CD4-positive, alpha-beta T cell treated with Interleukin-15 for 4 hours (primary cell): ENCODE measurements at regions not wholly inside any gene's neighbourhood (a gene's known extent, or its start where the extent isn't known, plus 50 kb on each side); places are given as distances from the start of the nearest gene placed in this dataset.

Source experiments
- DNase-seq: peaks from one replicate; pipeline ENCODE4 v3.0.0-alpha.2; 2020; ENCODE audit warnings: low spot score

DNA sequence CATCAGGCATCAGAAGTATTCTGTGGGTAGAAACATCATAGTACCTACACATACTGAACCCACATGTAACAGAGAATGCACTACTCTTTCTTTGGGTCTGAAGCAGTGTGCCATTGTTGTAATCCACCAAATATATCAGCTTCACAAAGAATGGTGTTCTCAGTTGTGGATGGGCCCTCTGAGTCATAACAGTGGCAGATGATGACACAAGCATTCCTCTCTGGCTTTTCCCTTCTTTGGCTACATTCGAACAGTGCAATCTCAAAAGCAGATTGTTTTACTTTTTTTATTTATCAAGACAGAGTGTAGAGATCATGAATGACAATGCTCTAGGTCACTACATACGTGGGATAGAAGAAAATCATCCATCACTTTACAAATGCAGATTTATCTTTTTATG lies 247.2 kb upstream of the EPHA5 start:
- no peak for DNase-seq

DNA sequence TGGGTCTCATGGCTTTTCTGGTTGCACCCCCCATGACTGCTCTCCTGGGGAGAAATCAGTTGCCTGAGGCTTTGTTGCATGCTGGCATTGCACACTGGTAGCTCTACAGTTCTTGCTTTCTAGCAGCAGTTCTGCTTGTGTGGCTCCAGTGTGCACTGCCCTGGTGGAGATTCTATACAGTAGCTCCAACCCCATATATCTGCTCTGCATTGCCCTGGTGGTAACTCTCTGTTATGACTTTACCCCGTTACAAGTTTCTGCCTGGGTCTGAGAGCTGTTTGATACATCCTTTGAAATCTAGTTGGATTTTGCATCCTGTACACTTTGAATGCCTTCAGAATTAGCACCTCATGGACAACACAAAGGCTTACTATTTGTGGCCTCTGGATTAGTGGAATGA lies 241.4 kb upstream of the EPHA5 start:
- no peak for DNase-seq

DNA sequence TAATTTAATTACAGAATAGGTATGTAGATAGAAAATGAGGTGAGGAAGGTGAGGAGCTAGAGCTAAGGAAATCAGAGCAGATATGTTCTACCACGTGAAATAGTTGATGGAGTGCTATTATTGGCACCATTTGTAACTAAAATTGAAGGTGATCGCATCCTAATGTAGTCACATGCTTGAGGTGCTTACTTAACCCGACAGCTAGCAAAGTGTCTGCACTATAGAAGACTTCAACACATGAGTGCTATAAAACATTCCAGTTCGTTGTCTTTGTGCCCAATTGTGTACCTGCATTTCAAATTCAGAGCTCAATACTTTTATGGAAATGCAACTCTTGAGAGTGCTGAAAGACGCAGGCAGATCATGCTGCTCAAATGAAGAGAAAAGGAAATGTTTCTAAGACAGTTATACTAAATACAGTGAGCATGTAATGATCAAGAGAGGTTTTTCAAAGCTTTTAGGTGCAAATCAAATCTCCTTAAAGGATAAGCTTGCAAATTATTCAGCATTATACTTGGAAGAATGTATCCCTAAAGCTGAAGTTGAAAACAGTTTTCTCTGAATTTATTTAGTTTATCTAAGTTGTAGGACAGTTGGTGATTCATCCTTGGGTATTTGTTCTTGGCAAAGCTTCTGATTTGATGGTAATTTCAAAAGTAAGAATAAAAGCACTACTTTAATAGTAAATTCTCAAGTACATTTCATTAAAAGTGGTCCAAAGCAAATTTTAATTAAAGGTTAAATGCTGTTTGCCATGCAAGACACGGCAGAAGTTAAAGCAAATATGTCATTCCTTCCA lies 223.9 kb upstream of the EPHA5 start:
- no peak for DNase-seq

DNA sequence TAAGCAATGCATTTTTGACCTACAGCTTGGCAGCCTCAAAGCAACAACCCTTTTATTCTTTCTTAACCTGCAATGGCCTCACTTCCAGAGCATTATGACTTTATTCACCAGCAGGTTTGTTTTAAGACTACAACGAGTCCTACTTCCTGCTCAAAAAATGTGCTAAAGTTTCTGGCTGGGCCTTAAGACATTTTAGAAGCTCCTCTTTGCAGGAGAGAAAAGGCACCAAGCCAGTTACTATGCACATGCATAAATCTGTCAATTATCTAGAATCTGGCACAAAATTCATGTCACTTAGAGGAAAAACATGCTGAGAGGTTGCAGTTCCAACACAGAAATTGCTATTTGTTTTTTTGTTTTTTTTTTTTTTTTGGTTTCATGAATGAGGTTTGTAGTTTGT lies 223.0 kb upstream of the EPHA5 start:
- no peak for DNase-seq

DNA sequence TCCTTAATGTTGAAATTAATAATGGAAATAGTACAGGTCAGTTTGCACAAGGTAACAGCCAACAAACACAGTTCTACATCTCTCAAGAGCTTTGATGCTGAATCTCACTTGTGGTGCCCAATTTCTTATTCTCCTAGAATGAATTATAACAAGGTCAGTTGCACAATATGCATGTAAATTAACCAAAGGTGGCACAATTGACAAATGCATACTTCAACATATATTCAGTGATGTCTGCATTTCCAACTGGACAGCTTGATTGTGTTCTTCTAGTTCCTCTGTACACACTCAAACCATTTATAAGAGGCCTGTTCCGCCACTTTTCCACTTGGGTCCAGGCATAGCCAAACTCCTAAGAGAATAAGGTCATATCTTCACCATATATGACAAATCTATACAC lies 210.3 kb upstream of the EPHA5 start:
- DNase-seq: no peak

DNA sequence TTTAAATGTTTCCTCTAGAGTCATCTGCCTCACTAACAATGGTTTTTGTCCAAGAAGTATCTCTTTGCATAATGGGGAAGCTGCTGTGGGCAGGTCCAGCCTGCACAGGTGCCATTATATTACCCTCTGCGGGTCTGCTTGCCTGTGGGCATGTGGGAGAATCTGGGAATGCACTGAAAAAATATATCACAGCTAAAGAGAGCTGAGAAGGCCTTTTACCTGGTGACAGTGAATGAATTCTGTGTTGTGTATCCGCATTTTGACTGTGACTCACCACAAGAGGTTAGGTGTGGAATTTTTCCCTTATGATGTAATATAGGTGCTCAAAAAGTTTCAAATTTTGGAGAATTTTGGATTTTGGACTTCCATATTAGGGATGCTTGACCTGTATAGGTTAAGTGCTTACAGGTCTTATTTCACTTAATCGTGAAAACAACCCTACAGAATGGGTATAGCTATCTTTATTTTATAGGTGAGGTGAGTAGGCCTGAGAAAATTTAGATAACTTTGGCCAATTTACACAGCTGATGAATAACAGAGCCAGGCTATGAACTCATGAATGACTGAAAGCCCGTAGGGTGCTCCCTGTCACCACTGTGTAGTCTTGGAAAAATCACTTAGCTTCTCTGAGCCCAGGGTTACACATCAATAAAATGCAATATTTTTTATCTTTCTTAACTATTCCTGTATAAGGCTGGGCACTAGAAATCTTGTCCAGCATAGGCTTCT lies 198.0 kb upstream of the EPHA5 start:
- DNase-seq: no peak

DNA sequence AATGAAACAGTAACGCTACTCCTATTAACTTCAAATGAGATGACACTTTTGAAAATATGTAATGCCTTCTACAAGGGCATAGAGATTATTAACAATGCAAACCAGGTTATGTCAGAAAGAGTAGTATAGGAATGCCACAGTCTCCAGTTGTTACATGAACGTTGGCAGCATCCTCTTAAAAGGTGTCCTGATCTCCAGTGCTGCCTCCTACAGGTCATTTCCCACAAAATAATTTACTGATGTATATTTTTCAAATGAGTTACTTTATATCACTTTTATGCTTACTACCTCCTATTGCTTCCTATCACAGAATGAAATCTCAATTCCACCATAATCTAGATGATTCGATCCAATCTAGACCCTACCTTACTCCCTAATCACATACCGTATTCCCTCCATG lies 195.2 kb upstream of the EPHA5 start:
- no peak for DNase-seq

DNA sequence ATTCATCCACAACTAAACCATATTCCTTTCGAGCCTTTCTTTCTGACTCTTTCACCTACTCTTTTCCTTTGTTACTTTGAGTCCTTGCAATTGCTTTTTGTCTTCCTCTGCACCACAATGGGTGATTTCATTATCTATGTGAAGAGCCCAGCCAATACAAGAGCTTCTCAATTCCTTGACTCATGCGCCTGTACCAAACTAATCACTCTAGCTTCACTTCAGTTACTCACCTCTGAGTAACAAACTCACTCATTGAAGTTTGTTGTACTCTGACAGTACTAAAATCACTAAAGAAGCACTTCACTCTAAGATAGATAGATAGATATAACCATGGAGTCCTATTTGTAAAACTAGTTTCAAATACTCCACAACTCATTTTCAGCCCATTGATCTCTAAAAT lies 191.7 kb upstream of the EPHA5 start:
- no peak for DNase-seq

DNA sequence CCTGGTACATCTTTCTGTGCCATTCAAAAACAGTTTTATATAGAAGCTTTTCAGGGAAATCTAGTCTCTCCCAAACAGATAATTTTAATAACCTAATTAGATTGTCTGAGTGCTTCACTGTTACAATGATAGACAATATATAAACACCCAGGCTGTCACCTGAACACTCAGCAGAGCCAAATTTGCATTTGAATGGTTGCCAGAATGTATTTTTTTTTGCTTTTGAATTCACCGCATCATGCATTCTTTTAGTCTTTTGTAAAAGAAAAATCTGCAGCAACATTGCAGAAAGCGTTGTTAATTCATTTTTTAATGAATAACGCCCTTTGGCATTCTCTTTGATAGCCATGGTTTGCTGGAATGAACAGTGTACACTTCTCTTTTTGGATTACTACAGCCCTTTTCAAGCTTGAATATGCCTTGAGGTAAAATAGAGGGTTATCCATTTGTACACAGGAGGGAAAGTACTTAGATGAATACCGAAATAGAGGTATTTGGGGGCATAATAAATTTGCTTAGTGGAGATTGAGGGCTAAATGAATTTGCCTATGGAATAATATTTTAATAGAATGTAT lies 175.0 kb upstream of the EPHA5 start:
- no peak for DNase-seq

DNA sequence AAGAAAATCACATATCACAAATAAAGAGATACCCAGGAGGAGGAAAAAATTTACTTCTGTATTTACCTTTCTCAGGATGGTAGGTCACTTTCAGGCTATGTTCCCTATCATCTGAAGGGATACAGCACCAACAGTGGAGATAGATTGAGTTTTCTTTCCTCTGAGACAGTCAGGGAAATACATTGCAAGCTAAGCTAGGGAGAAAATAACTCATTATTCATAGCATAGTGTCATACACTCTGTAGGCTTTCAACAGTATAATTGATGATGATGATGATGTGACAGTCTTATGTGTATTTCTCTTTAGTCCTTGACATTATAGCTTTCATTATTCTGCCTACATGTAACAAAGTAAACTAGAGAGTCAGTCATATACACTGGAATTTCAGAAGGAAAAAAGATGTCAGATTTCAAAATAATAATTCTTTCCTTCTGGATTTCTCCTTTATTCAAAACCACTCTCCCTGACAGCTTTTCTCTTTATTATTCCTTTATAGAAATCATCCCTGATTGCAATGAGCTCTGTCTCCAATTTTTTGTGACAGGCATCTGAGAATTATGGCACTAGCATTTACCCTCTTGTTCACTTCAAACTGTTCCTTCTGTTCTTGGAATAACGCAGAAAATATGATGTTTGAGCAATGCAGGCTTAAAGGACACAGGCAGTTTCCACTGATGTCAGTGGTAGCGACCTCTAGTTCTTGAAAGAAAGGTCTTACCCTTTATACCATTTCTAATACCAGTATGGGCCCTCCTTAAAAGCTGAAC lies 169.1 kb upstream of the EPHA5 start:
- no peak for DNase-seq

DNA sequence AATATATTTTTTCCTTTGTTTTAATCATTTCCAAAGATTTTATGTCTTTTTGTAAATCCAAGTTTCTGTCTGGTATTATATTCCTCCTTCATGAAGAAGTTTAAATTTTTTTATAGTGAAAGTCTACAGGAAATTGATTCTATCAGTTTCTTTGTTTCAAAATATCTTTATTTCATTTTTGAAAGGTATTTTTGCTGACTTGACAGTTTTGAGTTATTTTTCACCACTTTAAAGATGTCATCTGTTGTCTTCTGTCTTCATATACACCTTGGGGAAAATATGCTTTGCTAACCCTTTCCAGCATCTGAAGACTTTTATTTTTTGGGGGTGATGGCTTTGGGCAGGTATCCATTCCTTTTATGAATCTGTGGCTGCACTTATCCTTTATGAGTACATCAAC lies 164.4 kb upstream of the EPHA5 start:
- no peak for DNase-seq

DNA sequence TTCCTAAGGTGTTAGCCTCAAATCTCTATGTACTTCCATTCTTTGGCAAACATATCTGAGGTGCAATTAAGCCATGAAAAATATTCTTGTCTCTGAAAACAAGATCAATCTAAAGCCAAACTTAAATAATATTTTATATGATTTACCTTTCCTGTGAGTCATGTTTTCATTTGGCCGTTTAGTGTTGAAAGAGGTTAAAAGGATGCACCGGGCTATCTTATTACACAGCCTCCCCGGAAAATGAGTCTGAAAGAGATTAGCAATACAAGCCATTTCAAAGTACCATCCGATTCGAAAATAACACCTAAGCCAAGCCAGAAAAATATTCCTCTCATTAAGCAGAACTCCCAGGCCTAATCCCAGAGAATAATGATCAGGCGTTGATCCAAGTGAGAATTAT lies 161.5 kb upstream of the EPHA5 start:
- DNase-seq: no peak

DNA sequence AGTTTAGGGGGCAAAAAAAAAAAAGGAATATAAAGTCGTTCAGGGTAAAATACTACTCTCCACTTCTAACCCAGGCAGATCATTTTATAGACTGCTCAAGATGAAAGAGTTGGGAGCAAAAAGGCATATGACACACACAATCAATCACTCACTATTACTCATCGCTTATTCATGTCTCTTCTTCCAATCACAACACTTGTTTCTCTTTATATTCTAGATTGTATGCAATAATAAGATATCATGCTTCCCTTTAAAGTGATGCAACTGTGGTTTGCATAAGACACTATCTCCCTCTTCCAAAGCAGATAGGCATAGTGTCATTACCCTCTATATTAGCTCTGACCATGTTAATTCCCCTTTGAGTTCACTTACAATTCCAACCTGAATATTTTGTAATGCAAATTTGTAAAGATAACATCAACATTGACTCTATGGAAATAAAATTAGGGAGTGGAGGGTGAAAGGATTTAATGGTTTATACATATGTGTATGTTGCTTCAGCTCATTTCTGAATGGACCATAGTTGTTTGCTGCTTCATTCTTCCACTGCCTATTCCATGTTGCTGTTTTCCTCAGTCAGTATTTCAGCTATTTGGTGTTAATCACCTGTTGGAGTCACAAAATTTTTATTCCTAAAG lies 154.9 kb upstream of the EPHA5 start:
- no peak for DNase-seq

DNA sequence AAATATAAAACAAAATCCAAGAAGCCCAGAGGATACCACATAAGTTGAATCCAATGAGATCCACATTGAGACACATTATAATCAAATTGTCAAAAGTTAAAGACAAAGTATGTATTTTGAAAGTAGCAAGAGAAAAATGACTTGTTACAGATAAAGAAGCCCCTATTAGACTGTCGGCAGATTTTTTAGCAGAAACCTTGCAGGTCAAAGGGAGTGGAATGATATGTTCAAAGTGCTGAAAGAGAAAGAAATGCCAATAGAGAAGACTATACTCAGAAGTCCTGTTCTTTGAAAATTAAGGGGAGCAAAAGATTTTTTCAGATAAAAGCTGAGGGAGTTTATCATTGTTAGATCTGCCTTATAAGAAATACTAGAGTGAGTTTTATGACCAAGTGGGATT lies 148.9 kb upstream of the EPHA5 start:
- DNase-seq: no peak

DNA sequence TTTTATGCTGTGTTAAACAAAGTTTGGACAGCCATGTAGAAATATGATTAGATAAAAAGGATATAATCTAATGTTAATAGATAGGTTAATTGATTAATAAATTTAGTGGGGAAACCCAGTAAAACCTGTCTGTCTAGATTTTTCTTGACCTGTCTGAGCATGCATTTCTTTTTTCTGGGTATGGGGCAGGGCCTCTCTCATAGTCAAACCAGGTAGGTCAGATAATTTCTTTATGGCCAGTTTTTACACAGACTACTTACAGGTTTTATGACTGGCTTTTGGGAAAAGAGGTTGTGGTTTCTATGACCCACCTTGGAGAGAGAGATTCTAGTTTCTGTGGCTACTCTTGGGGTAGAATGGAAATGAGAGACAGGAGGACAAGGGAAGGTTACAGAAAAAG lies 135.6 kb upstream of the EPHA5 start:
- no peak for DNase-seq

DNA sequence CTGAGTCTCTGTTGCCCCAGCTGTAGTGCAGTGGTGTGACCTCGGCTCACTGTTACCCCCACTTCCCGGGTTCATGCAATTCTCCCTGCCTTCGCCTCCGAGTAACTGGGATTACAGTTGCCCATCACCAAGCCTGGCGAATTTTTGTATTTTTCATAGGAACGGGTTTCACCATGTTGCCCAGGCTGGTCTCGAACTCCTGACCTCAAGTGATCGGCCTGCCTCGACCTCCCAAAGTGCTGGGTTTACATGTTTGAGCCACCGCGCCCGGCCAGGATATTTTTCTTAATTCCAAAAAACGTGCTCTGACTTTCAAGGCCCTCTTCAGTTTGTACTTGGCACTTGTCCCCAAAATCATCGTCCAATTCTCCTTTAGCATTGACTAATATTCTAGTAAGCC lies 129.2 kb upstream of the EPHA5 start:
- no peak for DNase-seq

DNA sequence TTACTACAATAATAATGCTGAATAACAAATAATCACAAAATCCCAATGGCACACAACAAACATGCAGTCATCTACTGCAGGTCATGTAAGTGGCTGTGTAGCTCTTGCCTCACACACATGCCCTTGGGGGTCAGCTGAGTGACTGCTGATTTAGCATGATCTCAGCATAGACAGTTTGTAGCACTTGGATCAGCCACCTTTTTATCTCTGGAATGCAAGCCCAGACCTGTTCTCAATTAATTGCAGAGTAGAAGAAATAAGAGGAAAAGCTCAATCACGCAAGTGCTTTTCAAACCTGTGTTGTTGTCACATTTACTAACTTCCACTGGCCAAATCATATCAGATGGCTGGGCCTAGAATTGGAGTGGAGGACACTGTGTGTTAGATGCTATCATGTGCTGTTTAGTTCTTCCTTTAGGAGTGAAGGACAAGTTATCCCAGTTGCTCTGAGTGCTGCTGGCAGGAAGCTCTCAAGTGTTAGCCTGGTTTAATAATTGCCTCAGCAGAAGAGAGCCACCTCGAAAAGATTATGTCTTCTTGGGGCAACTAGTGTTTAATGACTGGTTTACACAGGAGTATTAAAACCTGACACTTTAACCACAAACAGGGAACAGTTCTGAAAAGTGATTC lies 128.3 kb upstream of the EPHA5 start:
- no peak for DNase-seq

DNA sequence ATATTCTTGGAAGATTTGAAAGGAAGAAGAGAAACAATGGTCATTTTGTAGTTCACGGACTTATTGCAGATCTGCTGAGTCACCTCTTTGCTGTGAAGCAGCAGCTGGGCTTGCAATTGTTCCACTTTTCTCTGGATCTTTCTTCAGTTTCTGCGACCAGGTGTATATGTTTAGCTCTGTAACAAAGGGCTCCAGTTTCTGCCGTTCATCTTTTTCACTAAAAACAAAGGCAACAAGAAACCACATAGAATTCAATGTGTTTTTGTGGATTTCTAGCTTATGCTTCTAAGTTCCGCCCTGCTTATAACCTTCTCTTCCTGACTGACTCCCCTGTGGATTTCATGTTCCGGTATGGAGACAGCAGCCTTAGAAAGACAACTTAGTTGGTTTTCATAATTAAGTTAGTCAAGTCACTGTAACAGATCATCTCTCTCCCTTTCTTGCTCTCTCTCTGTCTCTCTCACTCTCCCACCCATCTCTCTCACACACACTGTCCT lies 121.6 kb upstream of the EPHA5 start:
- DNase-seq: no peak

DNA sequence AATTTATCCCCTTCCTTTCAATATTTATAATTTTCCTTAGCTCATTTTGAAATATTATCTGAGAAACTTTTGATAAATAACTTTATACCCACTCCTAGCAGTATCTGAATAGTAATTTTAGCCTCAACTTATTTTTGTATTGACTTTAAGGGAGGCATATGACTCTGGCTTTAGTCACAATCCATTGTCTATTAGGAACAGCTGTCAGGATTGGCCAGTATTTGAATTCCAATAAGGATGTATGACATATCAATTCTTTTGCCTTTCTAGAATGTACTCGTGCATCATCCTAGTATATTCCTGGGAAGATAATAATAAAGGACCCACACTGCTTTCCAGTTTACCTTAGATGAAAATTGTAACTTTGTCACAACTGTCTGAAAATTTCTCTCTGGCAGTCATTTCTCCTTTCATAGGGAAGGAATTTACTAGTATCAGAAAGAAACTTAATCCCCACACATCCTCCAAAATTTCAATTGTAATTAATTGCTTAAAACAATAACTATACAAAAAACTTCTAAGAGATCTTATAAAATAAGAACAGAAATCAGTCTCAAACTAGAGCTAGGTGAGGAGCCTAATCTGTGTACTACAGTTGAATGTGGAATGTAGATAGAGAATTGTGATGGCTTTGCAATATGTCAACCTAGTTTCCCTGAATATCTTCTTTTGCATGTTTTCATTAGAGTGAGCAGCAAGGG lies 121.0 kb upstream of the EPHA5 start:
- no peak for DNase-seq

DNA sequence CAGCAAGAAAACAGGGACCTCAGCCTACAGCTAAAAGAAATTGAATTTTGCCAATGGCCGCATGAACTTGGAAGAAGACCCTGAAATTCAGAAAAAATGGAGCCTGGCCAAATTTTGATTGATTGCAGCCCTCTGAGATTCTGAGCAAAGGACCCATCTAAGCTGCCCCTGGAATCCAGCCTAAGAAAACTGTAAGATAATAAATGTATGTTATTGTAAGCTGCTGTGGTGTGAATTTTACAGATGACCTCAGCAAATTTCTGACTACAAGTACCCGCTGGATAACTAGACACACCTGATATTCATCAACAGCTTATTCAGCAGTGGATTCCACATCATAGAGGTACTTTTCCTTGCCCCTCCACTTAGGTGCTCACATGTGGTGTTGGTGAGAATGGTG lies 119.5 kb upstream of the EPHA5 start:
- DNase-seq: no peak

DNA sequence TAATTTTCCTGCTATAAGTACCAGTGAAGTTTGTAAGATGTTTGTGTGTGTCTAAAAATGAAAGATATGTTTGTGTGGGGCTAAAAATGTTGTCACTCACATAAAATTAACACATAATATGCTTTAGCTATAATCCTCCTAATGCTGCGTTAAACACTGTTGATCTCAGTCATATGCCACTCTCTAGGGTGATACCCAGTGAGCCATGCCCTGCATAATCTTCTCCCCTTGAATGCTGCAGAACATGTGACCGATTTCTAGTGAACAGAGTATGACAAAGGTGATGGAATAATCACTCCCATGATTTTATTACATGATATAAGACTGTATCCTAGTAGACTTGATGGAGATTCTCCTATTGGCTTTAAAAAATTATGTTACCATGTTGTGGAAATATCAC lies 119.1 kb upstream of the EPHA5 start:
- no peak for DNase-seq
